PC-9 (cell line): ENCODE measurements at regions not wholly inside any gene's neighbourhood (a gene's known extent, or its start where the extent isn't known, plus 50 kb on each side); places are given as distances from the start of the nearest gene placed in this dataset.

Experiments
- BruUV-seq: library from RNA; stranded (reverse); fragments of 400-500 nt; replicated peaks from 2 replicates; lab custom pipeline; 2021; lab: Mats Ljungman, UMichigan
- CTCF ChIA-PET: fragments of 300-600 bp; sonication (Branson Sonifier 250); formaldehyde crosslinking; loops from one replicate; lab custom pipeline; 2022; ENCODE audit warnings: antibody characterized with exemption; lab: Charles Lee
- POLR2A ChIA-PET: fragments of 300-600 bp; sonication (Branson Sonifier 250); formaldehyde crosslinking; loops from one replicate; lab custom pipeline; 2022; ENCODE audit warnings: antibody characterized with exemption; ENCODE audit not compliant: unreplicated experiment; lab: Charles Lee
- DNase-seq, 2 experiments: peaks; one replicate each; pipeline versions ENCODE4 v3.0.0 to v3.0.0-alpha.2; 2015 to 2022; ENCODE audit warnings: mixed read lengths in 1 of 2
- H2AFZ ChIP-seq: fragments of 200-600 bp; sonication (generic); 2 replicates; pipeline ENCODE4 v1.8.1; 2017; ENCODE audit warnings: antibody characterized with exemption
- H3F3A ChIP-seq: fragments of 200-600 bp; sonication (generic); 2 replicates; pipeline ENCODE4 v1.8.1; 2017; ENCODE audit warnings: antibody characterized with exemption, mild to moderate bottlenecking, low read depth; ENCODE audit not compliant: insufficient read depth
- H3K27ac ChIP-seq: fragments of 200-600 bp; sonication (generic); 2 replicates; pipeline ENCODE4 v1.6.1; 2016; ENCODE audit warnings: mixed run types
- H3K27me3 ChIP-seq: fragments of 200-600 bp; sonication (generic); 2 replicates; pipeline ENCODE4 v1.6.1; 2016; ENCODE audit warnings: low read depth, mixed run types; ENCODE audit not compliant: insufficient read depth
- H3K36me3 ChIP-seq: fragments of 200-600 bp; sonication (generic); 2 replicates; pipeline ENCODE4 v1.6.1; 2016; ENCODE audit warnings: low read depth, mixed run types
- H3K4me1 ChIP-seq: fragments of 200-600 bp; sonication (generic); replicated peaks from 2 replicates; pipeline ENCODE4 v1.6.1; 2016; ENCODE audit warnings: mixed run types; ENCODE audit not compliant: insufficient read depth
- H3K4me2 ChIP-seq: fragments of 200-600 bp; sonication (generic); 2 replicates; pipeline ENCODE4 v1.6.1; 2017; ENCODE audit warnings: mixed run types
- H3K4me3 ChIP-seq: fragments of 200-600 bp; sonication (generic); 2 replicates; pipeline ENCODE4 v1.6.1; 2016; ENCODE audit warnings: mixed run types
- H3K79me2 ChIP-seq: fragments of 200-600 bp; sonication (generic); 2 replicates; pipeline ENCODE4 v1.6.1; 2017; ENCODE audit warnings: low read depth, mixed run types
- H3K9me2 ChIP-seq: fragments of 200-600 bp; sonication (generic); 2 replicates; pipeline ENCODE4 v1.8.1; 2017; ENCODE audit warnings: mild to moderate bottlenecking; ENCODE audit not compliant: insufficient read depth
- H3K9me3 ChIP-seq: fragments of 200-600 bp; sonication (generic); 2 replicates; pipeline ENCODE4 v1.8.1; 2016; ENCODE audit warnings: low read depth; ENCODE audit not compliant: insufficient read depth
- H4K20me1 ChIP-seq: fragments of 200-600 bp; sonication (generic); 2 replicates; pipeline ENCODE4 v1.8.1; 2017; ENCODE audit not compliant: insufficient read depth
- CTCF ChIP-seq: fragments of 200-600 bp; sonication (generic); conservative IDR thresholded peaks from 2 replicates; pipeline ENCODE4 v1.6.1; 2017; ENCODE audit warnings: mixed run types, antibody characterized with exemption, mild to moderate bottlenecking, moderate library complexity
- EZH2 ChIP-seq: fragments of 200-600 bp; sonication (generic); IDR thresholded peaks from 2 replicates; pipeline ENCODE4 v1.8.0; 2017; ENCODE audit warnings: antibody characterized with exemption, low read depth
- intact Hi-C: fragments of 100-400 bp; cut with micrococcal nuclease; formaldehyde crosslinking; loops from one replicate; pipeline ENCODE4 v1.10.0; 2022; ENCODE audit not compliant: unreplicated experiment

GRCh38 chr21:27363719-27364477 lies 397.0 kb upstream of the ADAMTS5 start:
- no peaks in the 10 kb centered on the region for H3F3A ChIP-seq

GRCh38 chr21:27362249-27362648 lies 395.4 kb upstream of the ADAMTS5 start:
- no peaks in the 10 kb centered on the region for H3K36me3 ChIP-seq
- H3K9me2 ChIP-seq, result no peaks in the 10 kb centered on the region
- no peaks in the 10 kb centered on the region for H3K9me3 ChIP-seq
- no peaks in the 10 kb centered on the region for H3K79me2 ChIP-seq
- DNase-seq, result no peak
- no peak overlapping the region for H3K4me2 ChIP-seq
- intact Hi-C loops, result no loop called here
- POLR2A ChIA-PET, result no interaction called here
- no peak overlapping the region for H2AFZ ChIP-seq
- H3K4me3 ChIP-seq, result no peak overlapping the region
- TF ChIP-seq CTCF, result no peak
- no peak for TF ChIP-seq EZH2
- no peaks in the 10 kb centered on the region for H3F3A ChIP-seq
- H3K4me1 ChIP-seq, result no peaks in the 10 kb centered on the region
- H3K27ac ChIP-seq, result no peak overlapping the region
- no peaks in the 10 kb centered on the region for H3K27me3 ChIP-seq
- H4K20me1 ChIP-seq, result no peaks in the 10 kb centered on the region
- CTCF ChIA-PET, result no interaction called here
- BruUV-seq, result no TSS peak

More at GRCh38 chr21:27363719-27364477, 397.0 kb upstream of the ADAMTS5 start:
- no peaks in the 10 kb centered on the region for H3K9me3 ChIP-seq
- POLR2A ChIA-PET, result no interaction called here
- no peak overlapping the region for H3K4me2 ChIP-seq
- no peaks in the 10 kb centered on the region for H4K20me1 ChIP-seq
- no peak overlapping the region for H3K4me3 ChIP-seq
- H3K36me3 ChIP-seq, result no peaks in the 10 kb centered on the region
- intact Hi-C loops, result no loop called here
- H3K27ac ChIP-seq, result no peak overlapping the region
- no peaks in the 10 kb centered on the region for H3K9me2 ChIP-seq
- CTCF ChIA-PET, result no interaction called here
- DNase-seq, result no peak
- TF ChIP-seq CTCF, result no peak
- no peak for TF ChIP-seq EZH2
- no peaks in the 10 kb centered on the region for H3K79me2 ChIP-seq
- no peak overlapping the region for H2AFZ ChIP-seq
- no peaks in the 10 kb centered on the region for H3K27me3 ChIP-seq
- no peaks in the 10 kb centered on the region for H3K4me1 ChIP-seq
- BruUV-seq, result no TSS peak

GRCh38 chr21:27359141-27359540 lies 392.3 kb upstream of the ADAMTS5 start:
- TF ChIP-seq CTCF (no peak), EZH2 (no peak)
- Histone ChIP-seq H3K27ac (no peak overlapping the region), H3K27me3 (no peaks in the 10 kb centered on the region), H3K4me1 (no peaks in the 10 kb centered on the region), H3K9me2 (no peaks in the 10 kb centered on the region), H3F3A (no peaks in the 10 kb centered on the region), H3K36me3 (no peaks in the 10 kb centered on the region), H3K9me3 (no peaks in the 10 kb centered on the region), H3K4me3 (no peak overlapping the region), H2AFZ (no peak overlapping the region), H3K4me2 (no peak overlapping the region), H4K20me1 (no peaks in the 10 kb centered on the region), H3K79me2 (no peaks in the 10 kb centered on the region)
- intact Hi-C loops, result no loop called here
- ChIA-PET CTCF (interaction anchor here (0.5 kb wide), 1 partner anchor 9 kb away, joined by 12 read pairs; no protein-coding TSS in a partner anchor), POLR2A (no interaction called here)
- DNase-seq, result no peak
- no TSS peak for BruUV-seq
